ENCODE measurements at regions not wholly inside any gene's neighbourhood (a gene's known extent, or its start where the extent isn't known, plus 50 kb on each side); places are given as distances from the start of the nearest gene placed in this dataset.

DNA sequence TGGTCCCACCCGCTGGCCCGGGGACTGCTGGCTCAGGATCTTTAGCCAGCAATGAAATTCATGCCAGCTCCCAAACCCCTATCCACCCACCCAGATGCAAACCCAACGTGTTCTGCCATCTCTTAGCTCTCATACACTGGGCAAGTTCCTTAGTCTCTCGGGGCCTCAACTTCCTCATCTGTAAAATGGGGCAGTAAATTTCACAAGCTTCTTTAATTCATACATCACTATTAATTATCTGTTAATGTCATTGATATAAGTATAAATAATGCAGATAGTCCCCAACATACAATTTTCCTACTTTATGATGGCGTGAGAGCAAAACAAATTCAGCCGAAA, 398.7 kb downstream of the SOX9 start:
- 88 to 91% methylated on average over 6 of the region's 6 CpGs for WGBS, 2 donors
- Histone ChIP-seq H3K36me3 (no peaks in the 10 kb centered on the region), H3K9me3 (no peaks in the 10 kb centered on the region), H3K27ac (no peak overlapping the region), H3K27me3 (no peaks in the 10 kb centered on the region), H3K4me1 (peaks cover 46 to 49% of the 10 kb centered on the region in 2 donors), H3K4me3 (replicated peaks in 1 of 3) (no peak overlapping the region)
- no peak for TF ChIP-seq POLR2A (IDR thresholded peaks at IDR 0.05)
- TF ChIP-seq, protein P1, sequence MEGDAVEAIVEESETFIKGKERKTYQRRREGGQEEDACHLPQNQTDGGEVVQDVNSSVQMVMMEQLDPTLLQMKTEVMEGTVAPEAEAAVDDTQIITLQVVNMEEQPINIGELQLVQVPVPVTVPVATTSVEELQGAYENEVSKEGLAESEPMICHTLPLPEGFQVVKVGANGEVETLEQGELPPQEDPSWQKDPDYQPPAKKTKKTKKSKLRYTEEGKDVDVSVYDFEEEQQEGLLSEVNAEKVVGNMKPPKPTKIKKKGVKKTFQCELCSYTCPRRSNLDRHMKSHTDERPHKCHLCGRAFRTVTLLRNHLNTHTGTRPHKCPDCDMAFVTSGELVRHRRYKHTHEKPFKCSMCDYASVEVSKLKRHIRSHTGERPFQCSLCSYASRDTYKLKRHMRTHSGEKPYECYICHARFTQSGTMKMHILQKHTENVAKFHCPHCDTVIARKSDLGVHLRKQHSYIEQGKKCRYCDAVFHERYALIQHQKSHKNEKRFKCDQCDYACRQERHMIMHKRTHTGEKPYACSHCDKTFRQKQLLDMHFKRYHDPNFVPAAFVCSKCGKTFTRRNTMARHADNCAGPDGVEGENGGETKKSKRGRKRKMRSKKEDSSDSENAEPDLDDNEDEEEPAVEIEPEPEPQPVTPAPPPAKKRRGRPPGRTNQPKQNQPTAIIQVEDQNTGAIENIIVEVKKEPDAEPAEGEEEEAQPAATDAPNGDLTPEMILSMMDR (IDR thresholded peaks at IDR 0.05) = no peak
- no peak for DNase-seq
- intact Hi-C loops (cut with DNase I) = no loop called here

DNA sequence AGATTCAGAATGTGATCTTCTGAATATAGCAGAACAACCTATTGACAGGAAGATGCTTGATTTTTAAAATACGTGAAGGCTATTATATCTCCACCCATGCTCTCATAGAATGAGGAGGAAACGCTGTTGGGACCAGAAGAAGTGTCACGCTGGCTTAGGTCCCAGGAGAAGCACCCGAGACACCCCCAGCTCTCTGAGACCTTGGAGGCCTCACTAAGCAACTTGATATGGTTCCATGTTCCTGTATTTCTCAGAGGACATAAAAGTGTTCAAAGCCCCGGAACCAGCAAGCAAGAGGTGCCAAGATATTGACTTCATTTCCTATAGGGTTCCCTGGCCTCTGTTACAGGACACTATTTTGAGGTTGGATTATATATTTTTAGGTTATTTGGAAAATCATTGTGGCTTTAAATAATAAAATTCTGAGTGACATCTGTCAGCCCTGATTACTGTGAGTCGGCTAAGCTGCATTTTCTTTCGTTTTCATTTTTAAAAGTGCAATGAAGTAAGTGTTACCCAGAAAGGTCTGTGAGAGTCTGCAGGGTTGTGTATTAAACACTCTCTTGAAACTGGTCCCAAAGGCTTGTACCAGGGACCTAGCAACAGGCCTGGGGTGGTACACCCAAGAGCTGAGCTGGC, 400.0 kb downstream of the SOX9 start:
- Histone ChIP-seq H3K36me3 (no peaks in the 10 kb centered on the region), H3K27ac (no peak overlapping the region), H3K4me1 (peaks cover 41 to 44% of the 10 kb centered on the region in 2 donors), H3K4me3 (replicated peaks in 1 of 3) (no peak overlapping the region), H3K9me3 (no peaks in the 10 kb centered on the region), H3K27me3 (no peaks in the 10 kb centered on the region)
- no peak for DNase-seq
- 86 to 87% methylated on average over 7 of the region's 7 CpGs for WGBS, 2 donors
- intact Hi-C loops (cut with DNase I) = no loop called here
- no peak for TF ChIP-seq POLR2A (IDR thresholded peaks at IDR 0.05)
- TF ChIP-seq, protein P1 (IDR thresholded peaks at IDR 0.05) = no peak

DNA sequence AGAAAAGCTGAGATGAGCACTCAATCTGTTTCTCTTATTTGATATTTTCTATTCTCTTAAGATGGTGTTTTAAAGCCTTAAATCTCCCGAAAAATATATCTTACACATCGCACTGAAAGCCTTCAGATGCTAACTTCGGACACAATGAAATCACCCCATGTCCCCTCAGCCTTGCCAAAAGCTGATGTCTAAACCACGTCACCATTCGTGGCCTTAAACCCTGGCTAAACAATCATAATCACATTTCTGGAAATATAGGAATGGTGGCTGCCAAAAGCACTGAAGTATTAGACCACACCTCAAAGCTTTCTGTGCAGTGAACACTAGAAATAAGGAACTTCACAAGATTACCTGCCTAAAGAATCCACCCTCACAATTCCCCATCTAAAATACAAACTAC, 402.7 kb downstream of the SOX9 start:
- no peak overlapping the region for H3K27ac ChIP-seq
- no peaks in the 10 kb centered on the region for H3K9me3 ChIP-seq
- peaks cover 17% of the 10 kb centered on the region in 2 donors for H3K4me1 ChIP-seq
- no peak for DNase-seq
- TF ChIP-seq POLR2A (IDR thresholded peaks at IDR 0.05) = no peak
- TF ChIP-seq, protein P1 (IDR thresholded peaks at IDR 0.05) = no peak
- intact Hi-C loops (cut with DNase I) = no loop called here
- H3K4me3 ChIP-seq (replicated peaks in 1 of 3) = no peak overlapping the region
- H3K27me3 ChIP-seq = no peaks in the 10 kb centered on the region
- no peaks in the 10 kb centered on the region for H3K36me3 ChIP-seq
- 85 to 87% methylated on average over 5 of the region's 5 CpGs for WGBS, 2 donors

DNA sequence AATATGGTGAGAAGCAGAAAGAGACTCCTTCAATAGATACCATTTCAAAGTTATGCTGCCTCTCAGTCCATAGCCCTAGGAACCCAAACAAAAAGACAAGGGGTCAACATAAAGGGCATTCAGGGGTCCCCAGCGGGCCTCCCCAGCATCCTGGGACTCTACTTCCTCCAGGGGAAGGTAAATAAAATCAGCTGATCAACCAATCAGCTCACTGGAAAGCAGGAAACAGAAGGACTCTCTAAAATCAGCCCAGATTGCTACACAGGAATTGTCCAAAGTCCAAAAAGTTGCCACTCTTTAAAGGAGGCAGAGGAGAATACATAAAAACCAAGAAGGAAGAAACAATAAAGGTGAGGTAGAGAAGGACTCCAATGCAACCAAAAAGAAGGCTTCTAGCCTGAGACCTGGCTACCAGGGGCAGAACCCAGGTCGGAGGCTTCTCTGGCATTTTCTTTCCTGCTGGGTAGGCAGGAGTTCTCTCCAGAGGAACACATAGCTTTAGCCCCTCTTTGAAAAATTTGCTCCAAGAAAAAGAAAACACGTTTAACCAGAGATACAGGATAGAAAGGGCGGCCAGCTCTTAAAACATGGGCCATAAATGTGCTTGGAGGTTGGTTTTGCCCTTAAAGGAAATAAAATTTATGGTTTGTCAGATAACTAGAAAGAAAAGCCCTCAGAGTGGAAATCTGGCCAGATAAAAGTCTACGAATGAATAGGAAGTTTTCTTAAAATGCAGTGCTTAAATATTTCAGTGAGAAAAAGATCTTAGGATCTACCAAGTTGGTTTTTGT, 404.6 kb downstream of the SOX9 start:
- 42 to 47% methylated on average over 5 of the region's 5 CpGs for WGBS, 2 donors
- peak overlapping the region; percentile 52 to 69 (median 59) for H3K27ac ChIP-seq
- intact Hi-C loops (cut with DNase I) = no loop called here
- H3K4me3 ChIP-seq (replicated peaks in 1 of 3) = no peak overlapping the region
- no peaks in the 10 kb centered on the region for H3K9me3 ChIP-seq
- no peak for DNase-seq
- TF ChIP-seq, protein P1 (IDR thresholded peaks at IDR 0.05) = no peak
- TF ChIP-seq POLR2A (IDR thresholded peaks at IDR 0.05) = no peak
- no peaks in the 10 kb centered on the region for H3K27me3 ChIP-seq
- peaks cover 7 to 9% of the 10 kb centered on the region in 2 donors for H3K4me1 ChIP-seq
- H3K36me3 ChIP-seq = no peaks in the 10 kb centered on the region

DNA sequence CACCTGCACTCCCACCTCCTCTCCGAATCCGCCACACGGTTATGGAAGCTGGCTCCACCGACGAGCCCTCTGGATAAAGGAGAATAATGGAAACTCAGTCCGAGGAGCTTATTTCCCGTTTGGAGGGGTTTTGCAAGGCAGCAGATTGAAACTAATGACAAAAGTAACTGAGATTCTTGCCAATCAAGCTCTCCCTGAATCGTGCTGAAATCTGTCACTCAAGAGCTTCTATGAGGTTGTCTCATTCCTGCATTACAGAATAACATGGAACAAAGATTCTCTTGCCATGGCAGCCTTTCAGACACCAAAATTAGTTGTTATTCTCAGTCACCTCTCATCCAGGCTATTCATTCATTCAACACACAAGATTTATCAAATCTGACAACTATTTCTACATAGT, 405.9 kb downstream of the SOX9 start:
- peaks cover 7 to 9% of the 10 kb centered on the region in 2 donors for H3K4me1 ChIP-seq
- H3K27ac ChIP-seq = no peak overlapping the region
- DNase-seq = no peak
- no peaks in the 10 kb centered on the region for H3K9me3 ChIP-seq
- H3K4me3 ChIP-seq (replicated peaks in 1 of 3) = no peak overlapping the region
- WGBS, 2 donors = 86 to 89% methylated on average over 8 of the region's 8 CpGs
- no peaks in the 10 kb centered on the region for H3K27me3 ChIP-seq
- no peaks in the 10 kb centered on the region for H3K36me3 ChIP-seq
- TF ChIP-seq, protein P1 (IDR thresholded peaks at IDR 0.05) = no peak
- TF ChIP-seq POLR2A (IDR thresholded peaks at IDR 0.05) = no peak
- intact Hi-C loops (cut with DNase I) = no loop called here

Data from thyroid gland (tissue), 4 donors.